Suppressor macrophage treated with lipopolysaccharide for 4 hours (primary cell): ENCODE measurements at regions not wholly inside any gene's neighbourhood (a gene's known extent, or its start where the extent isn't known, plus 50 kb on each side); places are given as distances from the start of the nearest gene placed in this dataset.

Experiments
- DNase-seq: peaks from one replicate; pipeline ENCODE4 v3.0.0-alpha.2; 2020

GRCh38 chr11:28703371-28703770 lies 595.2 kb downstream of the METTL15 start:
- no peak for DNase-seq

GRCh38 chr11:28702871-28703270 lies 594.7 kb downstream of the METTL15 start:
- DNase-seq = no peak

- DNase-seq = no peak
Observed at GRCh38 chr11:28702450-28702790, 594.2 kb downstream of the METTL15 start.

GRCh38 chr11:28701760-28702449 lies 593.7 kb downstream of the METTL15 start:
- no peak for DNase-seq

- DNase-seq = no peak
Observed at GRCh38 chr11:28699701-28700100, 591.5 kb downstream of the METTL15 start.

- DNase-seq = peak; percentile 52
Observed at GRCh38 chr11:28697920-28698827, 590.0 kb downstream of the METTL15 start.

GRCh38 chr11:28696591-28696990 lies 588.4 kb downstream of the METTL15 start:
- no peak for DNase-seq

GRCh38 chr11:28690746-28691145 lies 582.6 kb downstream of the METTL15 start:
- no peak for DNase-seq

GRCh38 chr11:28684011-28684586 lies 575.9 kb downstream of the METTL15 start:
- DNase-seq = no peak

GRCh38 chr11:28679795-28680468 lies 571.7 kb downstream of the METTL15 start:
- no peak for DNase-seq

- DNase-seq = no peak
Observed at GRCh38 chr11:28677721-28678120, 569.5 kb downstream of the METTL15 start.

GRCh38 chr11:28675183-28675582 lies 567.0 kb downstream of the METTL15 start:
- DNase-seq = no peak

- DNase-seq = no peak
Observed at GRCh38 chr11:28674433-28675103, 566.4 kb downstream of the METTL15 start.

GRCh38 chr11:28673691-28674432 lies 565.7 kb downstream of the METTL15 start:
- DNase-seq = no peak

GRCh38 chr11:28671274-28671673 lies 563.1 kb downstream of the METTL15 start:
- no peak for DNase-seq

GRCh38 chr11:28666632-28667031 lies 558.4 kb downstream of the METTL15 start:
- DNase-seq = no peak

GRCh38 chr11:28659716-28660348 lies 551.6 kb downstream of the METTL15 start:
- no peak for DNase-seq

- DNase-seq = no peak
Observed at GRCh38 chr11:28657378-28658030, 549.3 kb downstream of the METTL15 start.

- DNase-seq = no peak
Observed at GRCh38 chr11:28654191-28654590, 546.0 kb downstream of the METTL15 start.

- no peak for DNase-seq
Observed at GRCh38 chr11:28649922-28650321, 541.7 kb downstream of the METTL15 start.

GRCh38 chr11:28636566-28636965 lies 528.4 kb downstream of the METTL15 start:
- no peak for DNase-seq
